ENCODE measurements at regions not wholly inside any gene's neighbourhood (a gene's known extent, or its start where the extent isn't known, plus 50 kb on each side); places are given as distances from the start of the nearest gene placed in this dataset.

- H3K9me3 ChIP-seq: no peaks in the 10 kb centered on the region
- H3K27ac ChIP-seq: no peak overlapping the region
- DNase-seq (no peak), ATAC-seq (no peak)
- H3K36me3 ChIP-seq: no peaks in the 10 kb centered on the region
- no peaks in the 10 kb centered on the region for H3K4me1 ChIP-seq
- in situ Hi-C loops (cut with MboI; ENCODE audit: low sequenced_read_pairs in 4 of 4) (no loop called here), intact Hi-C loops (cut with DNase I; ENCODE audit: low total_unique reads) (no loop called here)
- no peak overlapping the region for H3K4me3 ChIP-seq
- no peaks in the 10 kb centered on the region for H3K27me3 ChIP-seq
- TF ChIP-seq CTCF (IDR thresholded peaks at IDR 0.05 in 4 of 5, conservative IDR thresholded peaks at IDR 0.05 in 1 of 5) (no peak), POLR2A (IDR thresholded peaks at IDR 0.05) (no peak)
These were observed 678.7 kb downstream of the MAT2B start for GRCh38 chr5:164184158-164184557.

GRCh38 chr5:164185000-164185399, 679.6 kb downstream of the MAT2B start:
- intact Hi-C loops (cut with DNase I; ENCODE audit: low total_unique reads) (no loop called here), in situ Hi-C loops (cut with MboI; ENCODE audit: low sequenced_read_pairs in 4 of 4) (no loop called here)
- no peaks in the 10 kb centered on the region for H3K36me3 ChIP-seq
- H3K27me3 ChIP-seq: no peaks in the 10 kb centered on the region
- H3K4me3 ChIP-seq: no peak overlapping the region
- no peak for TF ChIP-seq CTCF (IDR thresholded peaks at IDR 0.05 in 4 of 5, conservative IDR thresholded peaks at IDR 0.05 in 1 of 5)
- no peaks in the 10 kb centered on the region for H3K4me1 ChIP-seq
- DNase-seq (no peak), ATAC-seq (no peak)
- no peaks in the 10 kb centered on the region for H3K9me3 ChIP-seq
- H3K27ac ChIP-seq: no peak overlapping the region

DNA sequence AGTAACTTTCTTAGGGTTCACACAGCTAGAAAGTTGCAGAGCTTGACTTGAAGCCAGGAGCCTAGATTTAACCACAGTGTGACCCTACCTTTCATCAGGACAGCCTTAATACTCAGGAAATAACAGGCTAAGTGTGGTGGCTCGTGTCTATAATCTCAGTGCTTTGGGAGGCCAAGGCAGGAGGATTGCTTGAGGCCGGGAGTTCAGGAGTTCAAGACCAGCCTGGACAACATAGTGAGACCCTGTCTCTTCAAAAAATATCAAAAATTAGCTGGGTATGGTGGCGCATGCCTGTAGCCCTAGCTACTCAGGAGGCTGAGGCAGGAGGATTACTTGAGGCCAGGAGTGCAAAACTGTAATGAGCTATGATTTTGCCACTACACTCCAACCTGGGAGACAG, 681.1 kb downstream of the MAT2B start:
- Histone ChIP-seq H3K4me1 (no peaks in the 10 kb centered on the region), H3K27me3 (no peaks in the 10 kb centered on the region), H3K4me3 (no peak overlapping the region), H3K36me3 (no peaks in the 10 kb centered on the region), H3K9me3 (no peaks in the 10 kb centered on the region), H3K27ac (no peak overlapping the region)
- ATAC-seq (no peak), DNase-seq (no peak)
- intact Hi-C loops (cut with DNase I; ENCODE audit: low total_unique reads): no loop called here
- TF ChIP-seq CTCF (IDR thresholded peaks at IDR 0.05 in 4 of 5, conservative IDR thresholded peaks at IDR 0.05 in 1 of 5) (no peak), POLR2A (IDR thresholded peaks at IDR 0.05) (no peak)
- in situ Hi-C loops (cut with MboI; ENCODE audit: low sequenced_read_pairs in 4 of 4): no loop called here

DNA sequence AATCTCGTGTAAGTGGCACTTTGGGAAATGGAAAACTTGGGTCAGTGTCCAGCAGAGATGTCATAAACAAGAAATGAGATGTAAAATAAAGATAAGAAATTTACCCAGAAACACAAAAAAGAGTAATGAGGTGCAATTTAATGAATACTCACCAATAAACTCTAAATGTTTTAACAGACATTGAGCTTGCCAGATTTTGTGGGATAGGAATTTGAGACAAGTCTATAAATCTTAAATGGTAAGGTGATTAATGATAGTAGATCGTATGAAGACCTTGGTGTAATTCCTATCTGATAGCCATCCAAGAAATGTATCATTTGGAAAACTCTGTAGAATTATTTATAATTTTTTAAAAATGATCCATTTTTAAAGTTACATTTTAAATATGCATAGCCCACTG, 682.4 kb downstream of the MAT2B start:
- intact Hi-C loops (cut with DNase I; ENCODE audit: low total_unique reads): no loop called here
- Histone ChIP-seq H3K4me3 (no peak overlapping the region), H3K27me3 (no peaks in the 10 kb centered on the region), H3K9me3 (no peaks in the 10 kb centered on the region), H3K4me1 (no peaks in the 10 kb centered on the region), H3K36me3 (no peaks in the 10 kb centered on the region), H3K27ac (no peak overlapping the region)
- DNase-seq (no peak), ATAC-seq (no peak)
- in situ Hi-C loops (cut with MboI; ENCODE audit: low sequenced_read_pairs in 4 of 4): no loop called here
- TF ChIP-seq CTCF (IDR thresholded peaks at IDR 0.05 in 4 of 5, conservative IDR thresholded peaks at IDR 0.05 in 1 of 5) (no peak), POLR2A (IDR thresholded peaks at IDR 0.05) (no peak)

DNA sequence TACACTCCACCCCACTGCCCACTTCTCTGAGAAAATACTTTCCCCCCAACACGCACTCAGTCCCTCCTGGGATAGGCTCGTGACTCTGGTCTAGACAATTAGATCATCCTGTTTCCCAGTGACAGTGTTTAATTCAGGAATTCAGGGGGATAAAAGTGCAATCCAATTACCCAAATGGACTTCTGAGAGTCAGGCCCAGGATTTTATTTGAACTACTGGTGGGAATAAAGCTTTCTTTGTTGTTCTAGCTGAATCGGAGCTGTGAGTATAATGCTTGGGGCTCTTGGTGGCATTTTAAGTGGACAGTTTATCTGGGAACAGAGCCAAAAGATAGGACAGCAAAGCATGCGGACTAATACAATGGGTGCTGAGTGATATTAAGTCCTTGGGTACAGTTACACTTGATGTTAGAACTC, 683.3 kb downstream of the MAT2B start:
- in situ Hi-C loops (cut with MboI; ENCODE audit: low sequenced_read_pairs in 4 of 4): no loop called here
- H3K9me3 ChIP-seq: no peaks in the 10 kb centered on the region
- TF ChIP-seq CTCF (IDR thresholded peaks at IDR 0.05 in 4 of 5, conservative IDR thresholded peaks at IDR 0.05 in 1 of 5): no peak
- TF ChIP-seq POLR2A (IDR thresholded peaks at IDR 0.05): no peak
- no peak overlapping the region for H3K27ac ChIP-seq
- intact Hi-C loops (cut with DNase I; ENCODE audit: low total_unique reads): no loop called here
- no peaks in the 10 kb centered on the region for H3K4me1 ChIP-seq
- no peaks in the 10 kb centered on the region for H3K36me3 ChIP-seq
- H3K4me3 ChIP-seq: no peak overlapping the region
- ATAC-seq (no peak), DNase-seq (no peak)
- H3K27me3 ChIP-seq: no peaks in the 10 kb centered on the region

Data from gastrocnemius medialis (tissue), 4 donors.